HG03565 (cell line): ENCODE measurements at regions not wholly inside any gene's neighbourhood (a gene's known extent, or its start where the extent isn't known, plus 50 kb on each side); places are given as distances from the start of the nearest gene placed in this dataset.

Source experiments
- ATAC-seq: cut with Tn5 transposase; IDR thresholded peaks from one replicate; pipeline ENCODE4 v1.9.1; 2021; ENCODE audit warnings: mild to moderate bottlenecking, moderate library complexity; ENCODE audit not compliant: unreplicated experiment

DNA sequence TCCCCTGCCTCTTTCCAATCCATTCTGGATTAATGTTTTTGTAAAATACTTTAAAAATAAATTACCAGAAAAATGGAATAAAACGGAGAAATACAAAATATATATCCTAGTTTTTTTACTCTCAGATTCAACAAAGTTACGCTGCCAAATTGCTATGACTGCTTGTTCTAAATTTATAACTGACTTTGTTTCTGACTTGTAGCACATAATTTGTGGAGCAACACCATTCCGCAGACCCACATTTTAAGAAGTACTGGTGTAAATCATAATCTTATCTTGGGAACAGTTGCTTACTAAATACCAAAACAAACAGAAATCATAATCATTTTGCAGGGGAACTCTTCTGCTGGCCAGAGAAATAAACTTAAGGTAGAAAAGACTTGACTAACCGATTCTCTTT lies 339.4 kb upstream of the CBLB start:
- ATAC-seq, result no peak

DNA sequence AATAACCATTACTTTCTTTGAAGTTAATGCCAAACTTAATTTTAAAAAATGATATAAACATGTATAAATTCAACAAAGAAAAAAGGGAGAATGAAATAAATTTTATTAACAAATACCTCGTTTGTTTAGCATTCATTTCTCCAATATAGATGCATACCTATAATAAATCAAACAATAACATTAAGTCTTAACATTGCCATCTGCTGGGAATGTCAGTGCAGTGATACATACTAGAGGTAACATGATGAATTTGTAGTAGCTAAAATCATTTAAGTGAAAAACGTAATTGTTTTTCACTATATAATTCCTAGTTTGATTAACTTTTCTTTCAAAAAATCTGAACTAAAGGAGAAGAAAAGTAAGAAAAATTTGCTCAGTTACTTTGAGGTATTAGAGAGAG lies 340.2 kb upstream of the CBLB start:
- no peak for ATAC-seq

- no peak for ATAC-seq
Measured at GRCh38 chr3:106209482-106209881, 340.7 kb upstream of the CBLB start.

DNA sequence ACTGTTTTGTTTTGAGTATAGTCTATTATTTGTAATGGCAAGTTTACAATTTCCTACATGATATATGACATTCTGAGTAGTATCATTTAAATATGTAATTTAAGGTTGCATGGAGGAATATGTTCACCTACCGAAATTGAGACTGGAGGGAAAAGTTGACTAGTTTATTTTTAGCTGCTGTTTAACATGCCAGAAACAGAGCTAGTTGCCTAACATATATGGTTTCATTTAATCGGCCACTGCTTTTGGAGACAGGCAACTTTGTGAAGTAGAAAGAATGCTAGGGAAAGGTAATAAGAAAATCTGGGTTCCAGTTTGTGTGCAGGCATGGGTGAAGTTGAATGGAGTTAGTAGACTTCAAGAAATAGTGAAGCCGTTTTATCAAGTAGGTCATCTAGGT lies 342.1 kb upstream of the CBLB start:
- ATAC-seq, result no peak

DNA sequence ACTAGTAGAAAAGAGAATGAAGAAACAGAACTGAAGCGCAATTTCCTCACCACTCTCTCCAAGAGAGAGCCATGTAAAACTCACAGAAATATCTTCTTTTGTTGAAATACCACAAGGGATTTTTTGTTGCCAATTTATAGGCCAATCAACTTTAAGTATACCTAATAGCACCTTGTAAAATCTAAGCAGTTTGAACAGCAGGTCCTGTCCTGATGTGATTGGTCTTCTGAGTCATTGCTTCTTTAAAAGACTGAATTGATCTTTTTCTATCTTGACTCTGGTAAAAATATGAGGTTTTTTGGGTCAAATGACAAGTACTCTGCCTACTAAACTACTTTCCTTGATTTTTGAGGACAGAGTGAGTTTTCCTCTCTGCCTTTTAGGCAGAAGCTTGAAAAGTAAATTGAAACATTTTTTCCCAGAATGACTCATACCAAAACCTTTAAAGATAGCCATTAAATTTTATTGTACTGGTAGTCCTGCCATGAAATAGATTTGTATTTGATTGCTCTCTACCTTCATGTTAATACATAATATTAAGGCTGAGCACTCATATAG lies 343.9 kb upstream of the CBLB start:
- ATAC-seq, result no peak

GRCh38 chr3:106213954-106214353 lies 345.1 kb upstream of the CBLB start:
- ATAC-seq, result no peak

GRCh38 chr3:106214641-106215040 lies 345.8 kb upstream of the CBLB start:
- ATAC-seq, result no peak

- no peak for ATAC-seq
Measured at GRCh38 chr3:106215047-106215446, 346.2 kb upstream of the CBLB start.

DNA sequence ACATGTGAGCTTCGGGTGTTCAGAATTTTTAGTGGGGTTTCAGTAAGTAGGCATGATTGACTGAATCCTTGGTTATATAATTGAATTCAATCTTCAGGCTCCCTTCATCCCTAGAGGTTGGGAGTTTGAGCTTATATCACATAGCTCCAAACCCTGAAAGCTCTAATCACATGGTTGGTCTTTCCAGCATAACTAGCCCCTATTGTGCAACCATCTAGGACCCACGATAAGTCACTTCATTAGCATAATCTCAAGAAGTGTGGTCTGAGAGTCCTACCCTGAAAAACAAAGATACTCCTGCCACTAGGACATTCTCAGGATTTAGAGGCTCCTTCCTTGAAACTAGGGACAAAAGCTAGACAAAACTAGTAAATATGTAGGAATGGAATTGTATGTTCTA lies 348.9 kb upstream of the CBLB start:
- ATAC-seq, result no peak

DNA sequence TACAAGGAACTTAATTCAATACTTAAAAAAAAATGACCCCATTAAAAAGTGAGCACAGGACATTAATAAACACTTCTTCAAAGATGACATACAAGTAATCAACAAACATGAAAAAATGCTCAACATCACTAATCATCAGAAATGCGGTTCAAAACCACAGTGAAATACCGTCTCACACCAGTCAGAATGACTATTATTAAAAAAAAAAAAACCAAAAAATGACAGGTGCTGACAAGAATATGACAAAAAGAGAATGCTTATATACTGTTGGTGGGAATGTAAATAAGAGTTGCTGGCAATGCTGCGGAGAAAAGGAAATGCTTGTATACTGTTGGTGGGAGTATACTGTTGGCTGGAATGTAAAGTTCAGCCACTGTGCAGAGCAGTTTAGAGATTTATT lies 358.3 kb upstream of the CBLB start:
- ATAC-seq, result no peak

GRCh38 chr3:106228271-106228670 lies 359.5 kb upstream of the CBLB start:
- ATAC-seq, result no peak

DNA sequence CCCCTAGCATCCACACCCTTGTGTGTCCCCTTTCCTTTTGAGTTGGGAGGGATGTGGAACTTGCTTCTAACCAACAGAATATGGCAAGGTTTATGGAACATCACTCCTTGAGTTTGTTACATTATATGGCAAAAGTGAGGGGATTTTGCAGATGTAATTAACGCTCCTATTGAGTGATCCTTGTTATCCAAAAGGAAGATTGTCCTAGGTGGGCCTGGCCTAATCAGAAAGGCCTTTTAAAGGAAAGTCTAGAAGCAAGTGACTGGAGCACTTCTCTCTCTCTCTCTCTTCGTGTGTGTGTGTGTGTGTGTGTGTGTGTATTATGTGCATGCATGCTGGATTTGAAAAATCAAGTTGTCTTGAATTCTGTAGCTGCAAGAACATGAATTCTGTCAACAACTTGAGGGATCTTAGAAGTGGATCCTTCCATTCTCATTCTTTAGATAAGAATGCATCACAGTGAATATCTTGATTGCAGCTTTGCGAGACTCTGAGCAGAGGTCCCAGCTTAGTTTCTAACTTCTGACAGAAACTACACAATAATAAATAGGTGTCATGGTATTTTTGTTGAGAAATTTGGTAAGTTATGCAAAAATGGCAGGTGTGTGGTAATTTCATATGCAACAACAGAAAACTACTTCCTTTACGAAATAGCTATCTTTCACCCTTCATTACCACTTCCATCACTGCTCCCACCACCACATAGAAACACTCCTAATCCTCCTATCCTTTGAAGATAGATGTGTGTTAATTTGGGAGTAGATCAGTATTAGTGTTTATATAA lies 360.9 kb upstream of the CBLB start:
- no peak for ATAC-seq

GRCh38 chr3:106231086-106231485 lies 362.3 kb upstream of the CBLB start:
- no peak for ATAC-seq

GRCh38 chr3:106232956-106233355 lies 364.1 kb upstream of the CBLB start:
- no peak for ATAC-seq

DNA sequence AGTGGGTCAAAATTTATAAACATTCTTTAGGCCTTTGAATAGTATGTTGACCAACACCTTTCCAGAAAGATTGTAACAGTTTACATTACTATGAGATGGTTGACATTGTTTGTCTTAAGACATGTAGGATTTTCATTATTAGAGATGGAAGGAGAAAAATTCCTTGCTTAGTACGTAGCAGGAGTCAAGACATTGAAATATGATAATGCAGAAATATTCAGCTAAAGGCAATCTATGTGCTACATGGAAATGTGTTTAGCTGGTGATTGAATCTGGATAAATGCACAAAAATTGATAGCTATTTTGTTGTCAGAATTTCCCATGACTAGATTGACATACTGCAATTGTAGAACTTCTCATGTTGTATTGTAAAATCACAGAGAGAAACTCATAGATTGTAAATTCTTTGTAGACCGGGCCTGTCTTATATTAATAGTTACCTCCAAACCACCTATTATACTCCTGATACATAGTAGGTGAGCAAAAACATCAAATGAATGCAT lies 370.4 kb upstream of the CBLB start:
- no peak for ATAC-seq

DNA sequence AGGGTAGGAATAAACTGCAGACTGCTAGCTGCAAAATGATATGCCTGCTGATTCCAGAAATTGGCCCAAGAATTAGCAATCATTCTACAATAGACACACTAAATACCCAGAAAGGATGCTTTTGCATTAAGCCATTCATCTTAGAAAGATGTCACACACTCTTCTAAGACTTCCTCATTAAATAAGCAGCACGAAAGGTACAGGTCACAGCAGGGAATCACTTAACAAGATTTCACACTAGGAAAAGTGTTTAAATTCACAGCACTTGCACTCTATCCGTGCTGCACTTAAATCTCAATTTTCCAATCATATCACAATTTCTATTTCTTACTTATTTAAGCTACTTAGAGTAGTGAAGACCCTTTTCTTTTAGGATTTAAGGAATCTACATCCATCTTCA lies 372.8 kb upstream of the CBLB start:
- ATAC-seq, result no peak

DNA sequence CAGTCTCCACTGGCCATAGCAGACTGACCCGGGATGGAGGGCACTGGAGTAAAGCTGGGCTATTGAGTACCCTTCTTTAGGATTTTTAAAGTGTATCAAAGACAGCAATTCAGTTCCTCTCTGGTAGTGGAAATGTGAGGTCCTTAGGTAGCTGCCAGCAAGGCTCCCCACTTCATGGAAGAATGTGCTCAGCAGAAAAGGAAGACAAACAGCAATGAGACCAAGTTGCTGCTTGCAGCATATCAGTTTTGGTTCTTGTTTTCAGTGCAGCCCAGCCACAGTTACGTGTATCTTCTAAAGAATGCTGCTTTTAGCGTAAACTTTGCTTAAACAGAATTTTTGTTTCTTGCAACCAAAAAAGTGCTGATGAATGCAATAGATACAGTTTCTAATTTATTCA lies 374.0 kb upstream of the CBLB start:
- no peak for ATAC-seq

DNA sequence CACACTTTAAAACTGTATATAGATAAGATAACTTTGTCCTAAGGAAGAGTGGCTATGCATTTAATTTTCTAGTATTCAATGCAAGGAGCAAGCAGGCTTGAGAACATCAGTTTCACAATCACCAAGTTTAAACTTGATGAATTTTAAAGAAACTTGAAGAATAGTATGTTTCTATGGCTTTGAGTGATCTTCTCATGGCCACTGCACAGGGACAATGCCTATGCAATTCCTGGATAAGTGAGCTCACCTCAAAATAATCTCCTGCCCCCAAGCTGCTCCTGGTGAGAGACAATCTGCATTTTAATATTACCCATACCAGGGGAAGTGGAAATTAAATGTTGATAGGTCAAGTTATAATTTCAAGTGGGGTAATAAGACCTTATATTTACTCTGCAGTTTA lies 376.6 kb upstream of the CBLB start:
- ATAC-seq, result no peak

DNA sequence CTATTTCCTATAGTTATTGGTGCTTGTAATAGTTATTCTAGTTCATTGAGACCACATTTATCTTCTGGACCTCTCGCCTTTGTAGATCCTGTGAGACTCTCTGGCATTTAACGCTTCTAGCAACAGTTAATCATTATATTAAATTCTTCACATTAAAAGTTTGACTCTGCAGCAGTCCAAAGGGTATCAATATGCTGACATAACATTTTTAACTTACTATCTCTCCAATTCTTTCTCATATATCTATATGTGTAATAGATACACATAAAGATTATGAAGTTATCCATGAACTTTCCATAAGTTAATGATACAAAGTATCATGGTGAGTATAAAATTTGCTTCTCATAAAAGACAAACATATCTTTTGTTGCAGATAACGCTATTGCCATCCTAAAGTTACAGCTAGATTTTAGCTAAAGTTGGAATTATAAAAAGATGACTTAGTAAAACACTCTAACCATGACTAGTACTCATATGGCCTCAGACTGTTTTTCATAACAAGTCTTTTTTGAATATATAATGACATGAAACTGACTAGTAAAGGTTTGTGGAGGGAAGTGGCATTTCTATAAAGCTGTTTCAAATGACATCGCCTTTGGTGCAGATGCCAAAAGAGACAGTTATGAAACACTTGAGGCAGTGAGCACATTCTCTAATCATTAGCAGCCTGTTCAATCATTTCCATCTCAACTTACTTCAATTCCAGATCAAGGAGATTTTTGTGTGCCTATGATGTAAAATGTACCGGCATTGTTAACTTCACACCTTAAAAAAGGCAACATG lies 379.3 kb upstream of the CBLB start:
- ATAC-seq, result no peak

GRCh38 chr3:106249159-106249558 lies 380.3 kb upstream of the CBLB start:
- no peak for ATAC-seq

DNA sequence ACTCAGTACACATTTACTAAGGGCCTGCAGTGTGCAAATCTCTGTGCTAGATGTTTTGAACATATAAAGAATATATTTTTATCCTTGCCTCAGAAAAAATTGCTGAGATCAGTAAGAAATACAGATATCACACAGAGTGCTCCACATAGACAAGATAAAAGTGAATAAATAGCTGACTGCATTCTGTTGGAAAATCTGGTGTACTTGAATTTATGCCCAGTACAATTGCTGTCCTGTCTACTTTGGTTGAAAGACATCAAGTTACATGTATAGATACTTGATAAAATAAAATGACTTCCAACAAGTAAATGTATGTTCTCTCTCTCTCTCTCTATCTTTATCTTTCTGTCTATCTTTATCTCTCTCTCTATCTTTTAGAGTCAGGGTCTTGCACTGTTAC lies 381.2 kb upstream of the CBLB start:
- ATAC-seq, result no peak
